Mononuclear cell (primary cell): ENCODE measurements at regions not wholly inside any gene's neighbourhood (a gene's known extent, or its start where the extent isn't known, plus 50 kb on each side); places are given as distances from the start of the nearest gene placed in this dataset.
"Not testable (repeated sequence)": the region's sequence is repeated elsewhere in the genome, so short reads cannot be mapped to it uniquely, and the experiment has no call there.

Experiments used
- H3K27me3 ChIP-seq: 2 replicates; pipeline ENCODE4 v1.6.0; 2011; ENCODE audit warnings: low read length, control low read depth; ENCODE audit not compliant: insufficient read depth
- H3K4me1 ChIP-seq: 2 replicates; pipeline ENCODE4 v1.5.1; 2011; ENCODE audit warnings: mild to moderate bottlenecking, low read length, control low read depth; ENCODE audit not compliant: insufficient read depth
- H3K4me3 ChIP-seq: 2 replicates; pipeline ENCODE4 v1.5.1; 2011; ENCODE audit warnings: mild to moderate bottlenecking, low read length, moderate library complexity
- H3K9me3 ChIP-seq: 2 replicates; pipeline ENCODE4 v1.5.1; 2011; ENCODE audit warnings: low read depth, mild to moderate bottlenecking, control low read depth, low read length

GRCh38 chr7:400901-401485 is 111.0 kb downstream of the FOXL3 start:
- no peaks in the 10 kb centered on the region for H3K27me3 ChIP-seq
- peaks cover 7% of the 10 kb centered on the region for H3K9me3 ChIP-seq
- no peaks in the 10 kb centered on the region for H3K4me1 ChIP-seq
- H3K4me3 ChIP-seq: no peak overlapping the region

- no peaks in the 10 kb centered on the region for H3K27me3 ChIP-seq
- no peak overlapping the region for H3K4me3 ChIP-seq
- H3K9me3 ChIP-seq: peaks cover 5% of the 10 kb centered on the region
- no peaks in the 10 kb centered on the region for H3K4me1 ChIP-seq
Measured at GRCh38 chr7:401495-401894, 111.5 kb downstream of the FOXL3 start.

- Histone ChIP-seq H3K27me3 (no peaks in the 10 kb centered on the region), H3K9me3 (no peaks in the 10 kb centered on the region), H3K4me3 (no peak overlapping the region), H3K4me1 (no peaks in the 10 kb centered on the region)
Measured at GRCh38 chr7:404812-405488, 114.7 kb downstream of the PDGFA start.

DNA sequence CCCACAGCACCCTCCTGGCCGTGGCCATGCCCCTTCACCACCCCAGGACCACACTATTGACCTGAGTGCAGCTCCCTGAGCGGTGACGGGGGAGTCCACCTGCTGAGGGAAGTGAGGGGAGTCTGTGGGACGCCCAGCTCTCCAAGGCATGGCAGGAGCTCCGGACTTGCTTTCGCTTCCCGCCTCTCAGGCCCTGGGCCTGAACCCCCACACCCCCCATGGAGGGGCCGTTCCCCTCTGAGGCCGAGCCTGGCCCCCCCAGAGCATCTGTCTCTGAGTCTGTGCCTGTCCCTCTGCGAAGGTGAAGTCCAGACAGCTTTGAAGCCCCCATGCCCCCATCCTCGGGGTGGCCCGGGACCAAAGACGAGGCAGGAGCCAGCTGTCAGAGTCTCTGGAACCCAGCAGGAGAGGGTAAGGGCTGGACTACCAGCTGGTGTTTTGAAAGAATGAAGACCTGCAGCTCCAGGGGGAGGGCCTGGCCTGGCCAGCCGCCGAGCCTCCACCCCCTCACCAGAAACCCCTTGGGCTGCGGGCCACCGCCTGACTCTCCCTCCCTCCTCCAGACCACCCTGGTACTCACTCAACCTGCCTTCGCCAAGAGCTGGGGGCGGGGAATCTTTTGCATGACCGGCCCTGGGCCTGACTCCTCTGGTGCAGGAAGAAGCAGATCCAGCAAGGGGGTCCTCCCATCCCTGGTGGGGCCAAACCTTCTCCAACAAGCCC is 114.0 kb downstream of the PDGFA start:
- H3K4me3 ChIP-seq: no peak overlapping the region
- no peaks in the 10 kb centered on the region for H3K9me3 ChIP-seq
- no peaks in the 10 kb centered on the region for H3K27me3 ChIP-seq
- no peaks in the 10 kb centered on the region for H3K4me1 ChIP-seq

GRCh38 chr7:407721-408539 is 111.7 kb downstream of the PDGFA start:
- Histone ChIP-seq H3K4me1 (no peaks in the 10 kb centered on the region), H3K4me3 (no peak overlapping the region), H3K9me3 (no peaks in the 10 kb centered on the region), H3K27me3 (no peaks in the 10 kb centered on the region)

DNA sequence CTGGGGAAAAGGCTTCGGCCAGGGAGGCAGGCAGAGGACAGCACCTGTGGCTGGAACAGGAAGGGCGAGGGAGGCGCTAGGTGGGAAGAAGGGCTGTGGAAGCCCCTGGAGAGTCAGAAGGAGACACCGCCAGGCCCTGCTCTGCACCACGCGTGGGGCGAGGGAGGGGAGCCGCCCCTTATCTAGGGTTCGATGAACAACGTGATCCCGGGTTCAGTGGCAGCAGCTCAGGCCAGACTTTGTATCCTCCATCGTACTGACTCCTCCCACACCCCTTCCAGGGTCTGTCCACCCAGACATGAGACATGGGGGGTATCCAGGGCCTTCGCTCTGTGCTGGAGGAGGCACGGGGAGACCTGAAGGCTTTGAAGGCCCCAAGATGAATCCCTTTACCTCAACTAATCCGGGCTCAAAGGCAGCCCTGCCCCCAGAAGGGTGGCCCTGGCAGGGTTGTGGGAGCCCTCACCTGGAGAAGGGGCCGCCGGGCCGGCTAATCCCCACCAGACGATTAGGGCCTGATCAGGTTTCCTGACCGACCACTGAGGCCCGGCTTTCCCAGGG is 110.8 kb downstream of the PDGFA start:
- no peaks in the 10 kb centered on the region for H3K27me3 ChIP-seq
- H3K9me3 ChIP-seq: no peaks in the 10 kb centered on the region
- H3K4me3 ChIP-seq: no peak overlapping the region

DNA sequence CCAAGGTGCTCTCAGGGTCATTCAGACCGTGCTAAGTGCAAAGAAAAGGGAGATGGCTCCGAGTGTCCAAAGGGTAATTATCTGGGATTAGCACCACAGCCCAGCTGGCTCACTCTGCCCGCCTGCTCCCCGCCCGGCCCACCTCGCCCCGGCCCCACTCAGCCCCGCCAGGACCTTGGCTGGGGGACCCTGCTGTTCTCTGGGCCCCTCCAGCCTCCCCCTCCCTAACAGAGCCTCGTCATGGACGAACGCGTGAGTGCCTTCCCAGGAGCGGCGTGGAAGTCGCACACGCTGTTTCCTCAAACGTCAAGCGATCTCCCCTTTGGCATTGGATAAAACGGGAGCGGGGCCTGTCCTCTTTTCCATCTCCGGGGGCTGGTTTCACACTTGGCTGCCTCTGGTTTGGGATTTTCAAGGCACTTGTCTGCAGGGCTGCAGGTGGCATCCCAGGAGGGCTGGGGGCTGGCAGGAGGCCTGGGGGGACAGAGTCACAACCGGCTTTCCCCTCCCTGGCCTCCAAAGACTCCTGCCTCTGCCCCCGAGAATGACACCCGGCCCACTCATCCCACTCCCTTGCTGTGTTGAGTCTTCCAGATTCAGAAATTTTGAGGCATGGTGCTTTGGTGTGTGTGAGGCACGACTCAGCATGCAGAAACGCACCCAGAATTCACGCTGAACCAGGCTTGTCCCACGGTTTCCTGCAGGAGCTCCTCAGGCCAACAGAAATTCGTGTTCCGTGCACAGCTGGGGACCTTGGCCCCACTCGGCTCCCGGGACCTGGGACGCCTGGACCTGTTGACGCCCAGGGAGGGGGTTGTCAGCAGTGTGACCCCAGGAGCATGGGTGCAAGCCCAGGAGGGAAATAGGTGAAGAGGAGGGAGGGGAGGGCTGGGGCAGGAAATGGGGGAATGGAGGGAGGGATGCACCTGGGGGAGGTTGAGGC is 110.0 kb downstream of the PDGFA start:
- Histone ChIP-seq H3K4me3 (no peak overlapping the region), H3K4me1 (no peaks in the 10 kb centered on the region), H3K9me3 (no peaks in the 10 kb centered on the region), H3K27me3 (no peaks in the 10 kb centered on the region)

More for the DNA sequence above, 110.8 kb downstream of the PDGFA start:
- H3K4me1 ChIP-seq: no peaks in the 10 kb centered on the region

GRCh38 chr7:410395-410910 is 109.2 kb downstream of the PDGFA start:
- Histone ChIP-seq H3K4me1 (no peaks in the 10 kb centered on the region), H3K9me3 (no peaks in the 10 kb centered on the region), H3K27me3 (no peaks in the 10 kb centered on the region), H3K4me3 (no peak overlapping the region)

- H3K4me1 ChIP-seq, H3K9me3 ChIP-seq, H3K27me3 ChIP-seq, H3K4me3 ChIP-seq: not testable (repeated sequence)
Measured at GRCh38 chr7:411116-411515, 108.5 kb downstream of the PDGFA start.

- no peaks in the 10 kb centered on the region for H3K9me3 ChIP-seq
- H3K27me3 ChIP-seq: no peaks in the 10 kb centered on the region
- no peak overlapping the region for H3K4me3 ChIP-seq
- H3K4me1 ChIP-seq: no peaks in the 10 kb centered on the region
Measured at GRCh38 chr7:411677-412312, 107.9 kb downstream of the PDGFA start.

DNA sequence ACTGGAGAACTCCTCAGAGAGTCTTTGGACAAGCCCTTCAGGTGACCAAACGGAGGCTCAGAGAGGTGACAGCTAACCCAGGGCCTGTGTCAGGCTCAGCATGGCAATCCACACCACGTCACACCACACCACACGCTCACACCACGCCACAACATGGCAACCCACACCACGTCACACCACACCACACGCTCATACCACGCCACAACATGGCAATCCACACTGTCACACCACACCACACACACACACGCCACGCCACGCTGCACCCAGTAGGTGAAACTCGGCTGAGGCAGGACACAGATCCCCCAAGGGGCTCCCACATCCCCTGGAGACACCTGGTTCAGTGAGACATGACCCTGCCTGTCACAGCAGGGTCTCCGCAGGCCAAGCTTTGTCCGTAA is 107.3 kb downstream of the PDGFA start:
- Histone ChIP-seq H3K4me1 (no peaks in the 10 kb centered on the region), H3K9me3 (no peaks in the 10 kb centered on the region), H3K4me3 (no peak overlapping the region), H3K27me3 (no peaks in the 10 kb centered on the region)

DNA sequence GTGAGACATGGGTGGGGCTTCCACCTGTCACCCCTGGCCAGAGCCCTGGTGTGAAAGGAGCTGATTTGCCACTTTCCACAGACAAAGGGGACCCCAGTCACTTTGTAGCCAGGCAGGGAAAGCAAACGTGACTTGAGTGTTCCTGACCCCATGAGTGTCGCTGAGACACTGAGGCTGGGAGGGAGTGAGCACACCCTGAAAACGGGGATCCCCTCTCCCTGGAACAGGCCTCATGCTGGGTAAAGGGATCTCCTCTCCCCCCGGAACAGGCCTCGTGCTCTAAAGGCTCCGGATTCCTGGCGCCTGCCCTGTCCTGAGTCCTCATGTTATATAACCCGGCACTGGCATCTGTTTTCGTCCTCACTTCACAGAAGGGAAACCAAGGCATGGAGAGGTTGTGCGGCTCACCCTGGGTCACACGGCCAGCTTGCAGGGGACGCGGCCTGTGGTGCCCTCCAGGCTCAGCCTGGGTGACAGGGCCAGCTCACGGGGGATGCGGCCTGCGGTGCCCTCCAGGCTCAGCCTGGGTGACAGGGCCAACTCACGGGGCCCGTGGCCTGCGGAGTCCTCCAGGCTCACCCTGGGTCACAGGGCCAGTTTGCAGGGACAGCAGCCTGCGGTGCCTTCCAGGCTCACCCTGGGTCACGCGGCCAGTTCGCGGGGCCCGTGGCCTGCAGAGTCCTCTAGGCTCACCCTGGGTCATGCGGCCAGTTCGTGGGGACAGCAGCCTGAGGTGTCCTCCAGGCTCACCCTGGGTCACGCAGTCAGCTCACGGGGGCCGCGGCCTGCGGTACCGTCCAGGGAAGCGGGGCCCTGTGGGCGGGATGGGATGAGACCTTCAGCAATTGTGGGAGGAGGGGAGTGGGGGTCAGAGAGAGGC is 104.7 kb downstream of the PDGFA start:
- H3K4me1 ChIP-seq: no peaks in the 10 kb centered on the region
- no peak overlapping the region for H3K4me3 ChIP-seq
- no peaks in the 10 kb centered on the region for H3K27me3 ChIP-seq
- H3K9me3 ChIP-seq: no peaks in the 10 kb centered on the region
